HFFc6 (cell line): ENCODE measurements at regions not wholly inside any gene's neighbourhood (a gene's known extent, or its start where the extent isn't known, plus 50 kb on each side); places are given as distances from the start of the nearest gene placed in this dataset.

Experiments used
- DNase-seq: peaks from one replicate; pipeline ENCODE4 v3.0.0-alpha.2; 2018
- H3K27ac Mint-ChIP-seq: 2 replicates; pipeline ENCODE4 v1.8.0; 2020; ENCODE audit warnings: mild to moderate bottlenecking, mixed read lengths
- H3K27me3 Mint-ChIP-seq: 2 replicates; pipeline ENCODE4 v1.8.0; 2021; ENCODE audit warnings: mild to moderate bottlenecking, moderate library complexity, mixed read lengths; ENCODE audit not compliant: insufficient read depth
- H3K36me3 Mint-ChIP-seq: 2 replicates; pipeline ENCODE4 v1.8.0; 2021; ENCODE audit warnings: low read depth, mixed read lengths
- H3K4me1 Mint-ChIP-seq: 2 replicates; pipeline ENCODE4 v1.8.0; 2020; ENCODE audit warnings: low read depth, mixed read lengths
- H3K4me3 Mint-ChIP-seq: 2 replicates; pipeline ENCODE4 v1.8.0; 2020; ENCODE audit warnings: mild to moderate bottlenecking, moderate library complexity, mixed read lengths
- H3K9me3 Mint-ChIP-seq: 2 replicates; pipeline ENCODE4 v1.8.0; 2020; ENCODE audit warnings: mild to moderate bottlenecking, mixed read lengths
- TF ChIP-seq, protein P1 (sequence below): fragments of 200-600 bp; sonication (generic); IDR thresholded peaks from 2 replicates; pipeline ENCODE4 v1.5.0; 2021; ENCODE audit warnings: antibody characterized with exemption, mild to moderate bottlenecking

DNA sequence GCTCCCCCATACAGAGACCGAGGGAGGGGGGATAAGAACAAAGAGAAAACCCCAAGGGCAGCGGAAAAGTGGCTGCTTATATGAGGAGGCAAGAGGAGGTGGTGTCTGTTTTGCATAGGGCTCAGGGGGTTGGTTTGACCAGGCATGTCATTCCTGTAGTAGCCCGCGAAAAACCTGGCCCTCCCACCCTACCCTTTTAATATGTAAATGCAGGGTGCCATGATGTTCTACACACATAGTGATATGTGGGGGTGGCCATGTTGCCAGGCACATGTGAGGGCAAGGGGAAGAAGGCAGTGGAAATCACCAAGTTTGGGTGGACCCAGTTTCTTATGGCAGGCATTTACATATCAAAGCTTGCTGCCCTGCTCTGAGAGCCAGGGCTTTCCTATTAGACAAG, 203.5 kb upstream of the UBL3 start:
- DNase-seq, result no peak
- peaks cover 15% of the 10 kb centered on the region for H3K4me1 Mint-ChIP-seq
- peaks cover 4% of the 10 kb centered on the region for H3K27me3 Mint-ChIP-seq
- H3K36me3 Mint-ChIP-seq, result no peaks in the 10 kb centered on the region
- H3K9me3 Mint-ChIP-seq, result 0 out of 2 replicates have a peak, but pooled peaks cover 4% of the 10 kb centered on the region
- H3K4me3 Mint-ChIP-seq, result no peak overlapping the region
- no peak overlapping the region for H3K27ac Mint-ChIP-seq
- TF ChIP-seq, protein P1, sequence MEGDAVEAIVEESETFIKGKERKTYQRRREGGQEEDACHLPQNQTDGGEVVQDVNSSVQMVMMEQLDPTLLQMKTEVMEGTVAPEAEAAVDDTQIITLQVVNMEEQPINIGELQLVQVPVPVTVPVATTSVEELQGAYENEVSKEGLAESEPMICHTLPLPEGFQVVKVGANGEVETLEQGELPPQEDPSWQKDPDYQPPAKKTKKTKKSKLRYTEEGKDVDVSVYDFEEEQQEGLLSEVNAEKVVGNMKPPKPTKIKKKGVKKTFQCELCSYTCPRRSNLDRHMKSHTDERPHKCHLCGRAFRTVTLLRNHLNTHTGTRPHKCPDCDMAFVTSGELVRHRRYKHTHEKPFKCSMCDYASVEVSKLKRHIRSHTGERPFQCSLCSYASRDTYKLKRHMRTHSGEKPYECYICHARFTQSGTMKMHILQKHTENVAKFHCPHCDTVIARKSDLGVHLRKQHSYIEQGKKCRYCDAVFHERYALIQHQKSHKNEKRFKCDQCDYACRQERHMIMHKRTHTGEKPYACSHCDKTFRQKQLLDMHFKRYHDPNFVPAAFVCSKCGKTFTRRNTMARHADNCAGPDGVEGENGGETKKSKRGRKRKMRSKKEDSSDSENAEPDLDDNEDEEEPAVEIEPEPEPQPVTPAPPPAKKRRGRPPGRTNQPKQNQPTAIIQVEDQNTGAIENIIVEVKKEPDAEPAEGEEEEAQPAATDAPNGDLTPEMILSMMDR, result no peak

DNA sequence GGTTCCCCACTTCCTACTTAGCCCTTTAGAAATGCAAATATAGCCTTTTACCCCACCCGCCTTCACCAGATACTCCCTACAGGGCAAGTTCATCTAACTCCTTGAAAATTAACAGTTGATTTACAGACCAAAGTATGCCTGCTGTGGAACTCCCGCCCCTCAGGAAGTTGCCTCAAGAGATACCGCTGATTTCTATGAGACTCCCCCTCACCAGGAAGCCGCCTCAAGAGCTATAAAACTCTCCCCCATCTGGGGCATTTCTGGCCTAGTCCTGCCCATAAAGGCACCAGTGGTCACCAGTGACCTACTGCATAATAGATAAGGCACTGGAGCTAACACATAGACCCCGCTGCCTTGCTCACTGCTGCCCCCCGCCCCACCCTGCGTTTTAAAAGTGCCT, 201.7 kb upstream of the UBL3 start:
- H3K4me3 Mint-ChIP-seq, result no peak overlapping the region

DNA sequence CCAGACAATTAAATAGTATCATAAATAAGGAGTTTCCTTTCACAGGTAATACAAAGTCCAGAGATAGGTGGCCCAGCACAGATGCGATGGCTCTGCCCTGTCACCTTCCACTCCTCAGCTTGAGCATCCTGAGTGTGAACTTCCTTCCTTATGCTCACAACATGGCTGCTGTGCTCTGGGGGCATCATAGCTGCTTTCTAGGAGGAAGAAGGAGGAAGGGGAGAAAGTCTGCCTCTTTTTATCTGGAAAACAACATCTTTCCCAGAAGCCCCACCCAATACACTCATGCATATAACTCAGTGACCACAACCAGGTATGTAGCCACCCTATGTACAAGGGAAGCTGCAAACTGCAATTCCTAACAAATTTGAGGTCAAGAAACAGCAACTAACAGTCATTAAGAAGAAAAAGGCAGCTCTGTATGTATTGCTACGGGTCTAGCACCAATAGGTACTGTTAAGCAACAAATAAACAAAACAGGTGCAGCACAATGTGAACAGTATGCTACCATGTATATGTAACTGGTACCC, 201.2 kb upstream of the UBL3 start:
- H3K4me1 Mint-ChIP-seq, result peaks cover 33% of the 10 kb centered on the region

More for the DNA sequence above, 201.7 kb upstream of the UBL3 start:
- no peak overlapping the region for H3K27ac Mint-ChIP-seq
- no peaks in the 10 kb centered on the region for H3K36me3 Mint-ChIP-seq
- DNase-seq, result no peak
- peaks cover 27% of the 10 kb centered on the region for H3K4me1 Mint-ChIP-seq
- H3K27me3 Mint-ChIP-seq, result peaks cover 4% of the 10 kb centered on the region
- 0 out of 2 replicates have a peak, but pooled peaks cover 4% of the 10 kb centered on the region for H3K9me3 Mint-ChIP-seq
- TF ChIP-seq, protein P1, result no peak

DNA sequence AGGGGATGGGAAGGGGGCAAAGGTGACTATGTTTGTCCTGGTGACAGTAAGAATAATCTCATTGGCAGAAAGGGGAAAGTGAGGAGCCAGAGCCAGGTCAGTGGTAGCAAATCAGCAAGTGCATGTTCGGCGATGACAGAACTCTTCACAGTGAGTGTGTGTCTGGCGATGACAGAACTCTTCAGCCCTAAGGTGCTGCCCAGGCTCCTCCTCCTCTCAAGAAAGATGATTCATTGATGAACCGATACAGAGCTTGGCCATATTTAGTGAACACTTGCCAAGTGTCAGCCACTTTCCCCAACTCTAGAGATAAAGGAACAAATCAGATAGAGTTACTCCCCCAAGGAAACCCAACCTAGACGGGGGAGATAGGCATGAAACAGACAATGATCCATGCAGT, 199.3 kb upstream of the UBL3 start:
- peak; percentile 44 for DNase-seq
- Mint-ChIP-seq H3K9me3 (0 out of 2 replicates have a peak, but pooled peaks cover 4% of the 10 kb centered on the region), H3K27ac (no peak overlapping the region), H3K27me3 (0 out of 2 replicates have a peak, but pooled peaks cover under 1% of the 10 kb centered on the region), H3K4me1 (peaks cover 52% of the 10 kb centered on the region), H3K4me3 (no peak overlapping the region), H3K36me3 (no peaks in the 10 kb centered on the region)
- TF ChIP-seq, protein P1, result no peak

More for the DNA sequence above, 201.2 kb upstream of the UBL3 start:
- no peak for DNase-seq
- H3K27ac Mint-ChIP-seq, result no peak overlapping the region
- TF ChIP-seq, protein P1, result no peak
- H3K27me3 Mint-ChIP-seq, result peaks cover 3% of the 10 kb centered on the region; the same call in 1 of the 2 replicates
- H3K4me3 Mint-ChIP-seq, result no peak overlapping the region
- no peaks in the 10 kb centered on the region for H3K36me3 Mint-ChIP-seq
- H3K9me3 Mint-ChIP-seq, result 0 out of 2 replicates have a peak, but pooled peaks cover 4% of the 10 kb centered on the region

DNA sequence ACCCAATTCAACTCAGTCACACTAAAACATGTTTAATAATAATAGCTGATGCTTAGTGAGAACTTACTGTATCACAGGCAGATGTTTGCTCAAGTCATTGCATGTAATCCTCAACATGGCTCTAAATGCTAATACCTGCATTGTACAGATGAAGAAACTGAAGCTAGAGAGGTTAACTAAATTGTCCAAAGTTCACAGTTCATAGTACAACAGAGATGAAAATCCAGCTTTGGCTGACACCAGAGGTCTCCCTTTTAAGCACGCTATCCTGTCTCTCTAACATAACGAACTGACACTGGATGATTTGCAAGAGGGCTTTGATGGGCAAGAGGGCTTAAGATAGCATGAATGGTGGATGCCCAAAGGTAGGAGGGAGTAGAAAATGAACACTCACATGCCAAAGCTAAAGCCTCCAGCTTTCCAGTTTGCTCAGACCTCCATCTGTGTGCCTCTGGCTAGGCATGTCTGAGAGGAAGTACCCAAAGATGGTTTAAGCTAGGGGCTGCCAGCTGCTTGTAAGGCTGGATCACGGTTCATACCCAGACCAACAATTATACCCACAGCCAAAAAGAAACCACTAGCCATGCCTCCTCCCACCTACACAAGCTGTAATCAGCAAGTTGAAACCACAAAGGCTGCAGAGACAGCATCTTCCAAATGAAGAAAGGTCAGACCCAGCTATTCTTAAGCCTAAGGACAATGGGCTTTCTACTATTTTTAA, 196.9 kb upstream of the UBL3 start:
- H3K27ac Mint-ChIP-seq, result no peak overlapping the region
- H3K4me3 Mint-ChIP-seq, result no peak overlapping the region
- peaks cover 4% of the 10 kb centered on the region; the same call in 1 of the 2 replicates for H3K9me3 Mint-ChIP-seq
- TF ChIP-seq, protein P1, result no peak
- DNase-seq, result no peak
- H3K4me1 Mint-ChIP-seq, result peaks cover 64% of the 10 kb centered on the region
- H3K27me3 Mint-ChIP-seq, result peaks cover 2% of the 10 kb centered on the region
- peaks cover 9% of the 10 kb centered on the region; the same call in 1 of the 2 replicates for H3K36me3 Mint-ChIP-seq
